ENCODE measurements at regions not wholly inside any gene's neighbourhood (a gene's known extent, or its start where the extent isn't known, plus 50 kb on each side); places are given as distances from the start of the nearest gene placed in this dataset.

- Histone ChIP-seq H3K4me2 (ENCODE audit: low read length) (no peak overlapping the region), H3K9ac (ENCODE audit: low read length) (no peak overlapping the region), H3K4me3 (ENCODE audit: low read length) (no peak overlapping the region), H3K27ac (ENCODE audit: low read length) (no peak overlapping the region), H3K27me3 (ENCODE audit: low read depth, low read length) (no peaks in the 10 kb centered on the region), H4K20me1 (ENCODE audit: insufficient read depth, low read length) (no peaks in the 10 kb centered on the region), H3K4me1 (ENCODE audit: low read length) (peaks cover 18% of the 10 kb centered on the region), H2AFZ (ENCODE audit: low read depth, low read length) (no peak overlapping the region), H3K36me3 (replicated peaks; ENCODE audit: low read depth, low read length) (no peaks in the 10 kb centered on the region), H3K79me2 (ENCODE audit: low read length) (no peaks in the 10 kb centered on the region), H3K9me3 (ENCODE audit: insufficient read depth, low read length) (no peaks in the 10 kb centered on the region)
- no peak for TF ChIP-seq CTCF (IDR thresholded peaks at IDR 0.05; ENCODE audit: low read depth, low read length)
- TF ChIP-seq EZH2phosphoT487 (IDR thresholded peaks at IDR 0.05; ENCODE audit: low read depth), result no peak
Observed at GRCh38 chr11:26070714-26071380, 261.1 kb upstream of the ANO3 start.

GRCh38 chr11:26072614-26073153 is 259.2 kb upstream of the ANO3 start:
- Histone ChIP-seq H4K20me1 (ENCODE audit: insufficient read depth, low read length) (no peaks in the 10 kb centered on the region), H2AFZ (ENCODE audit: low read depth, low read length) (peak overlapping the region; percentile 13), H3K36me3 (replicated peaks; ENCODE audit: low read depth, low read length) (no peaks in the 10 kb centered on the region)

GRCh38 chr11:26073646-26074045 is 258.3 kb upstream of the ANO3 start:
- Histone ChIP-seq H3K27ac (ENCODE audit: low read length) (no peak overlapping the region), H3K4me1 (ENCODE audit: low read length) (peaks cover 27% of the 10 kb centered on the region), H3K4me3 (ENCODE audit: low read length) (no peak overlapping the region)

More at GRCh38 chr11:26072614-26073153, 259.2 kb upstream of the ANO3 start:
- H3K79me2 ChIP-seq (ENCODE audit: low read length), result no peaks in the 10 kb centered on the region
- peaks cover 19% of the 10 kb centered on the region for H3K4me1 ChIP-seq (ENCODE audit: low read length)
- H3K4me2 ChIP-seq (ENCODE audit: low read length), result peak overlapping the region; percentile 74
- H3K9ac ChIP-seq (ENCODE audit: low read length), result peak overlapping the region; percentile 3; the same call in 1 of the 2 replicates
- no peaks in the 10 kb centered on the region for H3K9me3 ChIP-seq (ENCODE audit: insufficient read depth, low read length)
- H3K27me3 ChIP-seq (ENCODE audit: low read depth, low read length), result no peaks in the 10 kb centered on the region
- peak overlapping the region; percentile 31 for H3K4me3 ChIP-seq (ENCODE audit: low read length)
- no peak for TF ChIP-seq EZH2phosphoT487 (IDR thresholded peaks at IDR 0.05; ENCODE audit: low read depth)
- TF ChIP-seq CTCF (IDR thresholded peaks at IDR 0.05; ENCODE audit: low read depth, low read length), result no peak
- H3K27ac ChIP-seq (ENCODE audit: low read length), result peak overlapping the region; percentile 49

More at GRCh38 chr11:26073646-26074045, 258.3 kb upstream of the ANO3 start:
- no peak overlapping the region for H3K4me2 ChIP-seq (ENCODE audit: low read length)
- no peaks in the 10 kb centered on the region for H3K27me3 ChIP-seq (ENCODE audit: low read depth, low read length)
- H3K9me3 ChIP-seq (ENCODE audit: insufficient read depth, low read length), result no peaks in the 10 kb centered on the region
- no peaks in the 10 kb centered on the region for H3K79me2 ChIP-seq (ENCODE audit: low read length)
- H4K20me1 ChIP-seq (ENCODE audit: insufficient read depth, low read length), result no peaks in the 10 kb centered on the region
- H3K9ac ChIP-seq (ENCODE audit: low read length), result no peak overlapping the region
- TF ChIP-seq EZH2phosphoT487 (IDR thresholded peaks at IDR 0.05; ENCODE audit: low read depth), result no peak
- no peak for TF ChIP-seq CTCF (IDR thresholded peaks at IDR 0.05; ENCODE audit: low read depth, low read length)
- no peaks in the 10 kb centered on the region for H3K36me3 ChIP-seq (replicated peaks; ENCODE audit: low read depth, low read length)
- H2AFZ ChIP-seq (ENCODE audit: low read depth, low read length), result no peak overlapping the region
